ENCODE measurements at regions not wholly inside any gene's neighbourhood (a gene's known extent, or its start where the extent isn't known, plus 50 kb on each side); places are given as distances from the start of the nearest gene placed in this dataset.

DNA sequence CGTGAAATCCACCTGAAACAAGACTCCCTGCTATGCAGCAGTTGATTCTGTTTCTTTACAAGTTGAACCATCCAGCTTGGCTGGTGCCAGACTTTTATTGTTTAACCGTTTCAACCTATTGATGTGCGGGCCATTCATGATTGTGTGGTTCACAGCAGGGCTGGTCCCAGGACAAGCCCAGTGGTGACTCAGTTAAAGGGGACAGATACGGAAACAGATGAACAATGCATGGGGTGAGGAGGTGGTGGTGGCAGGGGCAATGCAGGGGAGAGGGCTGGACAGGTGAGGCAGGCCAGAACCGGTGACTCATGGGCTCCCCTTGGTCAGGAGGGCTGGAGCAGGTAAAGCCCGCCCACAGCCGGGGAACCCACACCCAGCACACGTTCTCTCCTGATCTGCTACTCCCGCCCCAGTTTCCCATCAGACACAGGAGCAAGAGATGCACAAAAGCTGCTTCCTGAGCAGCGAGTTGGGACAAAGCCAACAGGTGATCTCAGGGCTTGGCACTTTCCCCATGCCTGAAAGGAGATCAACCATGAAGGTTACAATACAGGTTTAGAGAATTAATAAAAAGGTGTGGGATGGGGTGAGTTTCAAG is 232.2 kb downstream of the LY86 start:
- TF ChIP-seq, protein P1, sequence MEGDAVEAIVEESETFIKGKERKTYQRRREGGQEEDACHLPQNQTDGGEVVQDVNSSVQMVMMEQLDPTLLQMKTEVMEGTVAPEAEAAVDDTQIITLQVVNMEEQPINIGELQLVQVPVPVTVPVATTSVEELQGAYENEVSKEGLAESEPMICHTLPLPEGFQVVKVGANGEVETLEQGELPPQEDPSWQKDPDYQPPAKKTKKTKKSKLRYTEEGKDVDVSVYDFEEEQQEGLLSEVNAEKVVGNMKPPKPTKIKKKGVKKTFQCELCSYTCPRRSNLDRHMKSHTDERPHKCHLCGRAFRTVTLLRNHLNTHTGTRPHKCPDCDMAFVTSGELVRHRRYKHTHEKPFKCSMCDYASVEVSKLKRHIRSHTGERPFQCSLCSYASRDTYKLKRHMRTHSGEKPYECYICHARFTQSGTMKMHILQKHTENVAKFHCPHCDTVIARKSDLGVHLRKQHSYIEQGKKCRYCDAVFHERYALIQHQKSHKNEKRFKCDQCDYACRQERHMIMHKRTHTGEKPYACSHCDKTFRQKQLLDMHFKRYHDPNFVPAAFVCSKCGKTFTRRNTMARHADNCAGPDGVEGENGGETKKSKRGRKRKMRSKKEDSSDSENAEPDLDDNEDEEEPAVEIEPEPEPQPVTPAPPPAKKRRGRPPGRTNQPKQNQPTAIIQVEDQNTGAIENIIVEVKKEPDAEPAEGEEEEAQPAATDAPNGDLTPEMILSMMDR (IDR thresholded peaks at IDR 0.05; ENCODE audit: low read depth, low read length, missing input control): no peak
- TF ChIP-seq RAD21 (IDR thresholded peaks at IDR 0.05) (no peak), YY1 (IDR thresholded peaks at IDR 0.05) (no peak), TAF1 (conservative IDR thresholded peaks at IDR 0.05) (no peak), GABPA (IDR thresholded peaks at IDR 0.05 in 1 of 2, conservative IDR thresholded peaks at IDR 0.05 in 1 of 2) (no peak), NR2F2 (IDR thresholded peaks at IDR 0.05) (no peak), RXRA (IDR thresholded peaks at IDR 0.05) (no peak), FOXA1 (IDR thresholded peaks at IDR 0.05) (no peak), SP1 (IDR thresholded peaks at IDR 0.05) (no peak)
- TF ChIP-seq, protein P2, sequence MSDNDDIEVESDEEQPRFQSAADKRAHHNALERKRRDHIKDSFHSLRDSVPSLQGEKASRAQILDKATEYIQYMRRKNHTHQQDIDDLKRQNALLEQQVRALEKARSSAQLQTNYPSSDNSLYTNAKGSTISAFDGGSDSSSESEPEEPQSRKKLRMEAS (IDR thresholded peaks at IDR 0.05): no peak
- TF ChIP-seq, protein P3, sequence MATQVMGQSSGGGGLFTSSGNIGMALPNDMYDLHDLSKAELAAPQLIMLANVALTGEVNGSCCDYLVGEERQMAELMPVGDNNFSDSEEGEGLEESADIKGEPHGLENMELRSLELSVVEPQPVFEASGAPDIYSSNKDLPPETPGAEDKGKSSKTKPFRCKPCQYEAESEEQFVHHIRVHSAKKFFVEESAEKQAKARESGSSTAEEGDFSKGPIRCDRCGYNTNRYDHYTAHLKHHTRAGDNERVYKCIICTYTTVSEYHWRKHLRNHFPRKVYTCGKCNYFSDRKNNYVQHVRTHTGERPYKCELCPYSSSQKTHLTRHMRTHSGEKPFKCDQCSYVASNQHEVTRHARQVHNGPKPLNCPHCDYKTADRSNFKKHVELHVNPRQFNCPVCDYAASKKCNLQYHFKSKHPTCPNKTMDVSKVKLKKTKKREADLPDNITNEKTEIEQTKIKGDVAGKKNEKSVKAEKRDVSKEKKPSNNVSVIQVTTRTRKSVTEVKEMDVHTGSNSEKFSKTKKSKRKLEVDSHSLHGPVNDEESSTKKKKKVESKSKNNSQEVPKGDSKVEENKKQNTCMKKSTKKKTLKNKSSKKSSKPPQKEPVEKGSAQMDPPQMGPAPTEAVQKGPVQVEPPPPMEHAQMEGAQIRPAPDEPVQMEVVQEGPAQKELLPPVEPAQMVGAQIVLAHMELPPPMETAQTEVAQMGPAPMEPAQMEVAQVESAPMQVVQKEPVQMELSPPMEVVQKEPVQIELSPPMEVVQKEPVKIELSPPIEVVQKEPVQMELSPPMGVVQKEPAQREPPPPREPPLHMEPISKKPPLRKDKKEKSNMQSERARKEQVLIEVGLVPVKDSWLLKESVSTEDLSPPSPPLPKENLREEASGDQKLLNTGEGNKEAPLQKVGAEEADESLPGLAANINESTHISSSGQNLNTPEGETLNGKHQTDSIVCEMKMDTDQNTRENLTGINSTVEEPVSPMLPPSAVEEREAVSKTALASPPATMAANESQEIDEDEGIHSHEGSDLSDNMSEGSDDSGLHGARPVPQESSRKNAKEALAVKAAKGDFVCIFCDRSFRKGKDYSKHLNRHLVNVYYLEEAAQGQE (IDR thresholded peaks at IDR 0.05): no peak
- TF ChIP-seq, protein P4, sequence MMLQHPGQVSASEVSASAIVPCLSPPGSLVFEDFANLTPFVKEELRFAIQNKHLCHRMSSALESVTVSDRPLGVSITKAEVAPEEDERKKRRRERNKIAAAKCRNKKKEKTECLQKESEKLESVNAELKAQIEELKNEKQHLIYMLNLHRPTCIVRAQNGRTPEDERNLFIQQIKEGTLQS (IDR thresholded peaks at IDR 0.05): no peak
- TF ChIP-seq, protein P5, sequence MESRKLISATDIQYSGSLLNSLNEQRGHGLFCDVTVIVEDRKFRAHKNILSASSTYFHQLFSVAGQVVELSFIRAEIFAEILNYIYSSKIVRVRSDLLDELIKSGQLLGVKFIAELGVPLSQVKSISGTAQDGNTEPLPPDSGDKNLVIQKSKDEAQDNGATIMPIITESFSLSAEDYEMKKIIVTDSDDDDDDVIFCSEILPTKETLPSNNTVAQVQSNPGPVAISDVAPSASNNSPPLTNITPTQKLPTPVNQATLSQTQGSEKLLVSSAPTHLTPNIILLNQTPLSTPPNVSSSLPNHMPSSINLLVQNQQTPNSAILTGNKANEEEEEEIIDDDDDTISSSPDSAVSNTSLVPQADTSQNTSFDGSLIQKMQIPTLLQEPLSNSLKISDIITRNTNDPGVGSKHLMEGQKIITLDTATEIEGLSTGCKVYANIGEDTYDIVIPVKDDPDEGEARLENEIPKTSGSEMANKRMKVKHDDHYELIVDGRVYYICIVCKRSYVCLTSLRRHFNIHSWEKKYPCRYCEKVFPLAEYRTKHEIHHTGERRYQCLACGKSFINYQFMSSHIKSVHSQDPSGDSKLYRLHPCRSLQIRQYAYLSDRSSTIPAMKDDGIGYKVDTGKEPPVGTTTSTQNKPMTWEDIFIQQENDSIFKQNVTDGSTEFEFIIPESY (IDR thresholded peaks at IDR 0.05): no peak

Data from liver (tissue), 3 donors.